GM19351 (cell line): ENCODE measurements at regions not wholly inside any gene's neighbourhood (a gene's known extent, or its start where the extent isn't known, plus 50 kb on each side); places are given as distances from the start of the nearest gene placed in this dataset.

Source experiments
- ATAC-seq: cut with Tn5 transposase; IDR thresholded peaks from one replicate; pipeline ENCODE4 v1.9.1; 2021; ENCODE audit warnings: mild to moderate bottlenecking, moderate library complexity; ENCODE audit not compliant: unreplicated experiment

DNA sequence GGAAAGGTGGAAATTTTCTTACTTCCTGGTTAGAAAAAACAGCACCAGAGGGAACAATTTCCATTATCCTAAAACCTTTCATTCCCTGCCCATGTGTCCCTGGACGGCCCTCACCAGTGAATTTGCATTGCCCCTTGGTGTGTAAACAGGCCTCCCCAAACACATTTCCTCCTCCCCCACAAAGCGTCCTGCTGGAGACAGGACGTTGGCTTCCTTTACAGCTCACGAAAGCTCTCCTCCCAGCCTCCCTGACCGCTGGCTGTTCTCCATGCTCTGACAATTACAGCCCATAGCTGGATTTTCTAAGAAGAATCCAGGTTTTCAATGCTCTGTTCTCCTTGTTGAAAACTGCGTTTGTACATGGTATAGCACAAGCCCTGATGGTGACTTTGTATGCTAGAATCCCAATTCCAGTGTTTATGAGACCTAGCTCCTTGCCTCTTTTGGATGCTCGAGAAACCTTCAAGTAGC, 724.2 kb upstream of the CELF2 start:
- ATAC-seq = no peak

DNA sequence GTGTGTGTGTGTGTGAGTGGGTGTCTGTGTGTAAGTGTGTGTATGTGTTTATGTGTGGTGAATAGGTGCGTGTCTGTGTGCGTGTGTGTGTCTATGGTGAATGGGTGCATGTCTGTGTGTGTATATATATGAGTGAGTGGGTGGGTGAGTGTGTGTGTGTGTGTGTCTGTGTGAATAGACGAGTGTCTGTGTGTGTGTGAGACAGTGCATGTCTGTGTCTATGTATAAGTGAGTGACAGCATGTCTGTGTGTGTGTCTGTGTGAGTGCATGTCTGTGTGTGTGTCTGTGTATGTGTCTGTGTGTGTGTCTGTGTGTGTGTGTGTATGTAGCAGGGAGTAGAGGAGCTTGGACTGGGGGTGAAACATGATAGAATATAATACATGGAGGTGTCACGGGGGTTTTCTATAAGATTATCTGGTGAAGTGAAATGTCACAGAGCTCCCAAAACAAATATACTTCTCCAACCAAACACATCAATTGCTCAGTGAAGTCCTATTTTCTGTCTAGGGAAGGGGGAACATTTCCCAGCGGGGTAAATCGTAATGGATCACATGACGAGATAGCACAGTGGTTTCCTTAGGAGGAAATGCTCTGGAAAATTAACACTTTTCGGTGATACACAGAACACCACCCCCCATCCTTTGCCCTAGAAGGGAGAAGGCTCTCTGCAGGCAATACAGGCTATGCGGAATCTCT, 723.3 kb upstream of the CELF2 start:
- ATAC-seq = no peak

DNA sequence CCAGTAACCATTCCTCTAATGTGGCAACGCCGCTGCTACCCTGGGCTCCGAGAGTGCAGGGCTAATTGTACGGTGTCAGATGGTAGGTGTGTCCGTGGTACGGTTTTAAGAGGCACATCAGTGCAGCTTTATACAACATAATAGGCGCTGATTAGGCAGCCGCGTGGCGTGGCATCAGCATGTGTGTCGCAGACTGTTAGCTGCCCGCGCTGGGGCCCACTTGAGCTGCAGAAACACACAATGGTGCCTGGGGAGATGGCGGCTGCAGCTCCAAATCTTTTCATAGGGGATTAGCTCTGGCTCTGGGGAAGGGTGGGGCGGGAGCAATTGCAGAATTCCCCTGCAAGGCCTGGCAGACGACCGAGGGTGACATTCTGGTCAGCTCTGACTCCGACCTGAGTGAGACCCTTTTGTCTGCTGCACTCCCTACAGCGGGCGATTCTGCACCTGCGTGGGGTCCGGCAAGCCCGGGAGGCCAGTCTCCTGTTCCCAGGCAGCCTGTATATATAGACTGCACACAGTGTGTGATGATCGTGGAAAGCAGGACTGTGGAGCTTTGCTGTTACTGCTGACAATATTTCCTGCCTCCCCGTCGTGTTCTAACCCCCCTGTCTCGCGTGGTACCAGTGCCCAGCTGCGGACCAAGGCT, 722.7 kb upstream of the CELF2 start:
- ATAC-seq = no peak

DNA sequence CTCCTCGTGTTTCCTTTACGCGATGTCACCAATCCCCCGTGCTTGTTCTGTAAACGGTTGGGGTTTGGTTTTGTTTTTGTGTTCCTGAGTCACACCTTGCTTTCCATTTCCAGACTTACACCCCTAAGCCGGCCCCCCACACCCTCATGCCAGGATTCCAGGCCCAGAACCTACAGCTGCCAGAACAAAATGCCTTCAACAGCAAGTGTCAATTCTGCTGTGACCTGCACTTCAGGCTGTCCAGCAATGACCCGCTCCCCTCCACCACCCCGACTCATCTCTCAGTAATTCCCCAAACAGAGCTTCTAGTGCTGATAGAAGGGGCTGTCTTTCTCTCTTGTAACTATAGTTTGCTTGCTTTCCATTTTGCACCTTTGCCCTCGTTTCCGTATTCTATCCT, 722.1 kb upstream of the CELF2 start:
- no peak for ATAC-seq

DNA sequence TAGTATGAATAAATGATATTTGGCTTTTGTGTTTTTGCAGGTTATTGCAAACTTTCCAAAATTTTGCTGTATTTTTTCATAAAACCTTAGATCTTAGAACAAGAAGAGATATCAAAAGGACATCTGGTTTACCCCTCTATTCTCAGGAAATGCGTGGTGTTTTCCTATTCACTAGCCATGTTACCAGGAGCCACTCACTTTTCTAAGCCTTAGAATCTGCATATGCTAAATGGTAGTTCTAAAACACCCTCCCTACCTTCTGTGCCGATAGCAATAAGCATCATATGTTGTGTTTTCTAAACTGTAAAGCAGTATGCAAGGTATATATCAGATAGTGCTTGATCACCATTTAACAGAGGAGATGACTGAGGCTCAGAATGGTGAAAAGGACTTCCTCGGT, 715.0 kb upstream of the CELF2 start:
- ATAC-seq = no peak

DNA sequence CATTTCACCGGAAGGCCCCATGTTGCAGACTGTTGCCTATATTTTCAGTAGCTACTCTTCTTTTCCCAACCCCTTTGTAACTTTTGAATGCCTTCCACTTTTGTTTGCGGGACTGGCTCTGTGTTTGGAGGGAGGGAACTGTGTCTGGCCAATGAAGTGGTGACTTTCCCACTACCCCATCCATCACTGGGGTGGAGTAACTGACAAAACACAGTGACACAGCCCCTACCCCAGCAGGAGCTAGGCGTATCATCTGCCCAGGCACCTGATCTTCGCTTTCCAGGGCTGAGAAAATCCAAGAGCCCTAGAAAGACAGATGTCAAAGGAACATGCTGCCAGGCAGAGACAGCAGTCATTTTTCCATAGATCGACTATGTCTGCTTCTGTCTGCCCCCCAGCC, 710.6 kb upstream of the CELF2 start:
- ATAC-seq = no peak

DNA sequence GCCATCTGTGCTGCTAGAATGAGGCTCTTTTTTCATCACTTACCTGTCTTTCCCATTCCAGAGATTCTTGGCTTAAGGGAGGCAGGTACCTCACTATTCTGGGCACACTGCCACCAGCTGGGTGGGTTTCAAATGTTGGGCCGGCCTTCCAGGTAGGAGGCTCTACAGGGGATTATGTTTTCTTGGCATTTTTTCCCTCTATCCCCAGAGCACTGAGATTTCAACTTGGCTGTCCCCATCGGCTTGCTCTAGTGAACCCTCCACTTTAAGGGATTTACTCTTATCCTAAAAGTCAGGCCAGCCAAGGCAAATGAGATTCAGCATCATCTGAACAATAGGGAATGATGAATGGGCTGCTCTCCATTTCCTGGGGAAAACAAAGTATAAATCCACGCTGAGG, 710.1 kb upstream of the CELF2 start:
- no peak for ATAC-seq

DNA sequence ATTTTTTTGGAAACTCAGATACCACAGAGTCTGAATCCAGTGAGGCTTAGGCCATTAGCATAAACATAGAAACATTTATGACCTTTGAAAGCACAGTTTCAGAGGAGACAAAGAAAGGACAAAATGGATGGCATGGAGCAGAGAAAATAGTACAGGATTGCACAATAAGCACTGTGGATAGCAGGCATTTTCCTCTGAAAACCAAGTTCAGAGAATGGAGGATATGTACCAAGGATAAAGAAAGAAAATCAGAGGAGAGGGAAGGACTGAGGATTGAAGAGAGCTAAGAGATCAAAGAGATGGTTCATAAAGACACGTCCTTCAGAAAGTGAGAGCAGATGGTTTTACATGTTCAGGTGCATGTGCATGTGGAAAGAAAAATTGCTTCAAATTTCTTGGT, 707.2 kb upstream of the CELF2 start:
- ATAC-seq = no peak

DNA sequence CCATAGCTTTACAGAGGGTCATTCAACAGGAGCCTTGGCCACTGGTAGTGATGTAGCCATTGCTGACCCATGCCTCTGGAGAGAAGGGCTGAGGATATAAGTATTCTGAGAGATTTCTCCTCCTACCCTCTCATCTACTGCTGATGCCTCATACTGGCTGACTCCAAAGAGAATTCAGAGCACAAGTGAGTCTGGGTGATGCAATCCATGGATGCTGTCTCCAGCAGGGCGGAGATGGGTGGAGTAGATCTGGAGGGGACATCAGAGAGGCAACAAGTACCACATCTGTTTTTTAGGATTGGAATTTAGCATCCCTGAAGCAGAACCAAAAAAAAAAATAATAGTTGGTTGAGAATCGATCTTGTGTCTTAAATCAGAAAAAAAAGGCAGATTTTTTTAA, 705.7 kb upstream of the CELF2 start:
- no peak for ATAC-seq

DNA sequence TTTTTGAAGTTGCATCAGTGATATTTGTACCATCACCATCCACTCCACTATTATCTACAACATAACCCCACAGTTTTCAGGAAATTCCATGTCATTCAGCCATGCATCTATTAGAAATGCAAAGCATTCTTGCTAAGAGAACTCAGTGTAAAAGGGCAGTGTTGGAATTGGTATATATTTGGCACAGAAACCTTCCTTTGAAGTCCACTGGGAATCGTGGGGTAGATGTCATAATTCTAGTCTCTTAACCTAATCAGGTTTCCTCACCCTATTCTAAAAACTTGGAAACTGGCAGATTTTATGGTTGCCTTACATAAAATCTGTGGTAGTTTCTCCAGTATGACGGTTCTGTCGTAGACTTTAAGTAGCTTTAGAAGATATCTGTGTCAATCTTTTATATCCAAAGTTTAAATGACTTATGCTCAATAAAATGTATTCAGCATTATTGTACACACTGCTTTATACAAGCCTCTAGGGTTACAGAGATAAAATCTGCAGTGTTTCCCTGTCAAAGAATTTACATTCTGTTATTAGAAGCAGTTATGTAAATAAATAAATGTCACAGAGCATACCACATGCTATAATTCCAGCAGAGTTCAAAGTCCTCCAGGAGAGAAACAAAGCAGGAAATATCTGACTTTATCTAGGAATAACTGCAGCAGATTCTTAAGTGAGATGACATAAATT, 704.4 kb upstream of the CELF2 start:
- ATAC-seq = no peak

DNA sequence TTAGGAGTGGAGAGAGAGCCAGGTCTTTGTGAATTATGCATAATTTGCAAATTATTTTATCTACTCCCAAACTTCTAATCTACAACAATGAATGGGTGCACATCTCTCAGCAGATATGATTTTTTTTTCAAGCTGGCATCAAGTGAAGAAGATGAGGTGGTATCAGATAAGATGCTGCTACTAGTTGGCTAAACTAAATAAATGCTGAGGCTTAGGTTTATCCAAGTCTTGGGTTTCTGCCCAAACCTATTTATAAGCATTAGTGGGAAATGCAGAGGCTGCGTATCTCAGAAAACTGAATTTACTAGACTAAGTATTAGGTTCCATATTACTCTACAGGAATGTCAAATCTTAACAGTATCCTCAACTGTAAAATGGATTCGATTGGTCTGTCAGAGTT, 703.0 kb upstream of the CELF2 start:
- no peak for ATAC-seq

DNA sequence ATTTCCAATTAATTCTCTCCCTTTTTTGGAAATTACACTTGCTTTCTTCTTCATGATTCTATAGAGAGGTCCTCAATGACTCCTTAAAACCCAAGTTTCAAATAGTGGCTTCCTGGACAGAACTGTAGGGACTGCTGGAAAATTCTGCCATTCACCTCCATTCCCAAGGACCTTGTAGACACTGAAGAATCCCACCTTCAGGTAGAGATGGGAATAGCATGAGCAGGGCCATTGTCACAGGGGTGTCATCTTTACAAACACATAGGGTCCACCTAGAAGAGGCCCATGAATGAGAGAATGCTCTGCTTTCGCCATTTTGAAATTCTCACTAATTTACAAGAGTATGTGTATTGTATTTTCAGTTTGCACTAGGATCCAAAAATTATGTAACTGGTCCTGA, 701.7 kb upstream of the CELF2 start:
- ATAC-seq = no peak

DNA sequence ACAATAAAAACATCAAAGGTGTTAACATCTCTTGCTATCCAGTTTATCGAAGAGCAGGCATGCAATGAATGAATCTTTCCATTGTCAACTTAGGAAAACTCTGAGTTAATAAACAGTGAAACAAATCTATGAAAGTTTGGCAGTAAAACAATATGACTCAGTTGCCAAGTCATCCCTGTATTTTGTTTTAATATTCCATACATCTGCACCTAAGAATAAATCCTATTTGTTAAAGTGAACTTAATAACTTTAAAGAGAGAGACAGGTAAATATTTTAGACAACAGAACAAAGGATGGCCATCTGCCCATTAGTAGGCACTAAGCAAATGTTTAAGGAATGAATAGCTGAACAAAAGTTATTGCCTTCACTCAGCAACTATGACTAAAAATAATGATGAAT, 700.5 kb upstream of the CELF2 start:
- no peak for ATAC-seq

DNA sequence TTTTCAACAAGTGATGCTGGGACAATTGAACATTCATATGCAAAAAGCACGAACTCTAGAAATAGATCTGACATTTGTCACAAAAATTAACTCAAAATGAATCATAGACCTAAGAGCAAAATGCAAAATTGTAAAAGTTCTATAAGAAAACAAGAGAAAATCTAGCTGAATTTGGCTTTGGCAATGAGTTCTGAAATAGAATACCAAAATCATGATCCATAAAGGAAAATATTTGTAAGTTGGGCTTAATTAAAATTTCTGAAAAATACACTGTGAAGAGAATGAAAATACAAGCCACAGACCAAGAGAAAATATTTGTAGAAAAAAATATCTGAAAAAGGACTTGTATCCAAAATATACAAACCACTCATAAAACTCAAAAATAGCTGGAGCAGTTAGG, 698.8 kb upstream of the CELF2 start:
- ATAC-seq = no peak

DNA sequence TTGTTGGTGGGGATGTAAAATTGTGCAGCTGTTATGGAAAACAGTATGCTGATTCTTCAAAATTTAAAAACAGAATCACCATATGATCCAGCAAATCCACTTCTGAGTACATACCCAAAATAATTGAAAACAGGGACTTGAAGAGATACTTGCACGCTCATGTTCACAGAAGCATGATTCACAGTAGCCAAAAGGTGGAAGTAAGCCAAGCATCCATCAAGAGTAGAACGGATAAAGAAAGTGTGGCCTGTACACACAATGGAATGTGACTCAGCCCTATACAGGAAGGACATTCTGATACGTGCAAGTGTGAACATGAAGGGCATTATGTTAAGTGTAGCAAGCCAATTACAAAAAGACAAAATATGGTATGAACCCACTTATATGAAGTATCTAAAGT, 696.7 kb upstream of the CELF2 start:
- ATAC-seq = no peak

DNA sequence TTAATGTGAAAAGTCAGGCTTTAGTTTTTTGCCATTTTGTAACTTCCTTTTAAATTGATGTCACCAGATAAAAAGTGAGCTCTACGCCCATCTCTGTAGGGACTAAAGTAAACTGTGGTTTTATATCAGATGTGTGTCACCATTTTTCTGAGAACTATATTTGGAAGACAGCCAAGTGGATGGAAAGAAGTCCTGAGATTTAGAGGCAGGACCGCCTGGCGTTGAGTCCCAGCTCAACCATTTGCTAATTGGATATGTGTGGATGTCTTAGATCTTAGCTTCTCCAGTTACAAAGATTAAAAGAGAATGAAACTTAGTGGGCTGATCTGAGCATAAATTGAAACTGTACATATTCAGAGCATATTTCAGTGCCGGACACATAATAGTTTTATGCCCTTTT, 691.6 kb upstream of the CELF2 start:
- no peak for ATAC-seq

DNA sequence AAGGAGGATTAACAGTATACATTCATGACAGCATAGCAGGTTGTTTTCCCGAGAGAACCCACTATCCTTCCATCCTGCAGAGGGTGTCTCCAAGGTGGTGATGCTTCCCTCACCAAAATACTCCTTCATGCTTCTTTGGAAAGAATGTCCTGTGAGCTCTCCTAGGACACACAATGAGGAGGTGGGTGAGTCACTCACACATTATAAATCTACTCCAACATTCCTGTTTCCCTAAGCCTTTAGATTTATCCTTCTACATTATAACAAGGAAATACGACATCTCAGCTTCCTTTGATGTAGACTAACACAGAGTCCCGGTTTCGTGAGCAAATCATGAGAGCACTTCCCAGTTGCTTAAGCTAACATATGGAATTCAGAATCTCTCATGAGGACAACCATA, 689.7 kb upstream of the CELF2 start:
- no peak for ATAC-seq

DNA sequence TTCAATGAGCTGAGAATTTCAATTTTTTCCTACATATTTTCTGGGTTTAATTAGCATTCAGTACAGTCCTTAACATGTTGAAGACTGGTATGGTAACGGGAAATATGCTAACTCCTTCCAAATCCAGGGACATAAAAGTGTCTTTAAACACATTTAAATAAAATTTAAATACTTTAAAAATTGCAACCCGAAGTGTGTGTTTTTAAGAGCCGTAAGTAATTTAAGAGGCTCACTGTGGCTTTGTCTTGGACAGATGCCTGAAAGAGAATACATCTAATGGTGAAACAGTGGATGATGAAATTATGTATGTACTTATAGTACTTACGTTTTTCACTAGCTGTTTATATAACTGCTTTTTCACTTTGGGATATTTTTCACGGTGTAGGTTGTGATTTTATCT, 687.3 kb upstream of the CELF2 start:
- ATAC-seq = no peak

DNA sequence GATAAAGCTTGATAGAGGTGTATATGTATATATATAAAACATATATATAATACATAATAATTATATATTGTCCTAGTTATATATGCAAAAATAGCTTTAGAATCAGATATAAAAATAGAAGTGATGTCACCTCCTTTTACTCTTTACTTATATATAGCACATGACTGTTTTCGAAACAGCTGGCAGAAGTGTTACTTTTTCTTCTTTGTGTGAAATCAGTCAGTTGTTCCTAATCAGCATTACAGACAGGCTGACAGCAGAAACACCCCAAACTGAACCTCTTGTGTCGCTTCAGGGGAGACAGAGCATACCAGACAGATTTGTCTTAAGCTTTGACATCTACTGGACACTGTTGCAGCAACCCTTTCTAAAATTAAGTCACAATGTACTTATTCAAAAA, 684.9 kb upstream of the CELF2 start:
- ATAC-seq = peak; percentile 90

DNA sequence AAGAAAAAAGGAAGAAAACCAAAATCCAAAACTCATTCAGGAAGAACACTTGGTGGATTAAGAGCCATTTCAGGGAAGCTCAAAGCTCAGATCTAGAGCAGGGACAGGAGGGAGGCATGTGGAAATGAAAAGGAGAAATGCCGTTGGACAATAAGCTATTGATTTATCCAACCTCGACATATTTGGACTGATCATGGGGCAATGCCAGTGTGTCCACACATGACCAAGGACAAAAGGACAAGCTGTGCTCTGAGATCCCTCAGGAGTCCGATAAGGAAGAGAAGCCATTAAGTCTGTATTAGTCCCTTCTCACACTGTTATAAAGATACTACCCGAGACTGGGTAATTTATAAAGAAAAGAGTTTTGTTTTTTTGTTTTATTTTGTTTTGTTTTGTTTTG, 684.0 kb upstream of the CELF2 start:
- ATAC-seq = no peak

DNA sequence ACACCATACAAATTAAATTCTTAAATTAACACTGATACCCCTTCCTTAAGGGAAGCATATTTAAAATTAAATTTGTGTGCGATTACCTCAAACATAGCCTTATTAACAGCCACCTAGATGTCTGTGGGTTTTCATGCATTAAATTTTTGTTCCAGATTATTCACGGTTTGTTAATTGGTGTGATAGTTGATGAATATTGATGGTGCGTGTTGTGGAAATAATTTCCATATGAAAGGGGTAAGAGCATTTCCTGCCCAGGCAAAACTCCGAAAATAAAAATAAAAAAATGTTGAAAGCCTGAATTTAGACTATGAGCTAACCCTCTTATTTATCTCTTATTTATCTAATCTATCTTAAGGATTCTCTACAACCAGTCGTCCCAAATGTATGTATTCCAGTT, 679.3 kb upstream of the CELF2 start:
- ATAC-seq = no peak

DNA sequence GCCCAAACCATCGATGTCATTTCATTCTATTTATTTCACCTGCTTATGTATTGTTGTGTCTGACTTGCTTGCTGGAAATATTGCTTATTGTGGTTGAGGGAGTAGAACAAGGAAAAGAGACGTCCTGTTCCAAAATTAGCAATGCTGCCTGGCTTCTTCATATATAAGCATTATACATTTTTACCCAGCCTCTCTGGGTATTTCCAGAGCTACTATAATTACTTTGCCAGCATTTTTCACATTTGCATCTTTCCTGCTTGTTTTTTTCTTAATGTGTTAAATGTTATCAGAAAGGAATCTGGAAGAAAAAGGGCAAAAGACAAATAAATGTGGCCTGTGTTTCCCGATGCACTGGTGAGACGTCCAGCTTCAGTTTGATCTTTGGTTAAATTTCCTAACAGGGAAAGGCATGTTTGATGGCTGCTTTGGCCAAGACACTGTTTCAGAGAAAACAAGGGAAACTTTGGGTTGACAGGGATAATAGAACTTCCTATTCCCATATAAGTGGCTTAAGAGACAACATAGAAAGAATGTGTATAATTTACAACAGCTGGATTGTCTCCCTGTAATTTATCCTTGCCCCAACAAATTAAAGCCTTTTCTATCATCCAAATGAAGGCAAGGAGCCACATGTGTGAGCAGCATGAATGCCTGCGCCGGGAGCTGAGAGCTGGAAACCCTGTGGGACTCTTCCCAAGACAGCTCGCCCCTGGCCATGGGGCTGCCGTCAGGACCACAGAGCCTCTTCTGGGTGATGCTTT, 671.1 kb upstream of the CELF2 start:
- no peak for ATAC-seq
